ENCODE measurements at regions not wholly inside any gene's neighbourhood (a gene's known extent, or its start where the extent isn't known, plus 50 kb on each side); places are given as distances from the start of the nearest gene placed in this dataset.

DNA sequence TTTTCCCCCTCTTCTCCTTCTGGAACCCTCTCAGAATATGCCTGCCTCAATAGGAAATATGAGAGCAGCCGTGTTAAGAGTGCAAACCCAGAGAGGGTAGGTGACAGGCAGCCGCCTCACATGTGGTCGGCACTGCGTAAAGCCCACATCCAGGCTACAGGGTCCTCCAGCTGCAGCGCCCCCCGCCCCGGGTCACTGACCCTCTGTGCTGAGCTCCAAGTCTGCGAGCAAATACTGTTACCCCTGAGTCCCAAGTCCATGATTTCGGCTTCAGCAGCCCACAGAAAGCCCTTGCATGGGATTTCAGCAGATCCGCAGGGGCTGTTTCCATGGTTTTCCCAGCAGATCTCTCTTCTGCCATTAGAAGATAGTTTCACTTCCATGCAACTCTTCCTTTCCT is 186.9 kb upstream of the IRS2 start:
- TF ChIP-seq, protein P1, sequence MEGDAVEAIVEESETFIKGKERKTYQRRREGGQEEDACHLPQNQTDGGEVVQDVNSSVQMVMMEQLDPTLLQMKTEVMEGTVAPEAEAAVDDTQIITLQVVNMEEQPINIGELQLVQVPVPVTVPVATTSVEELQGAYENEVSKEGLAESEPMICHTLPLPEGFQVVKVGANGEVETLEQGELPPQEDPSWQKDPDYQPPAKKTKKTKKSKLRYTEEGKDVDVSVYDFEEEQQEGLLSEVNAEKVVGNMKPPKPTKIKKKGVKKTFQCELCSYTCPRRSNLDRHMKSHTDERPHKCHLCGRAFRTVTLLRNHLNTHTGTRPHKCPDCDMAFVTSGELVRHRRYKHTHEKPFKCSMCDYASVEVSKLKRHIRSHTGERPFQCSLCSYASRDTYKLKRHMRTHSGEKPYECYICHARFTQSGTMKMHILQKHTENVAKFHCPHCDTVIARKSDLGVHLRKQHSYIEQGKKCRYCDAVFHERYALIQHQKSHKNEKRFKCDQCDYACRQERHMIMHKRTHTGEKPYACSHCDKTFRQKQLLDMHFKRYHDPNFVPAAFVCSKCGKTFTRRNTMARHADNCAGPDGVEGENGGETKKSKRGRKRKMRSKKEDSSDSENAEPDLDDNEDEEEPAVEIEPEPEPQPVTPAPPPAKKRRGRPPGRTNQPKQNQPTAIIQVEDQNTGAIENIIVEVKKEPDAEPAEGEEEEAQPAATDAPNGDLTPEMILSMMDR (IDR thresholded peaks at IDR 0.05; ENCODE audit: low read length, missing control alignments) = no peak
- no peak for DNase-seq (ENCODE audit: low read depth)
- H3K4me3 ChIP-seq (replicated peaks; ENCODE audit: low read depth, low read length) = no peak overlapping the region

DNA sequence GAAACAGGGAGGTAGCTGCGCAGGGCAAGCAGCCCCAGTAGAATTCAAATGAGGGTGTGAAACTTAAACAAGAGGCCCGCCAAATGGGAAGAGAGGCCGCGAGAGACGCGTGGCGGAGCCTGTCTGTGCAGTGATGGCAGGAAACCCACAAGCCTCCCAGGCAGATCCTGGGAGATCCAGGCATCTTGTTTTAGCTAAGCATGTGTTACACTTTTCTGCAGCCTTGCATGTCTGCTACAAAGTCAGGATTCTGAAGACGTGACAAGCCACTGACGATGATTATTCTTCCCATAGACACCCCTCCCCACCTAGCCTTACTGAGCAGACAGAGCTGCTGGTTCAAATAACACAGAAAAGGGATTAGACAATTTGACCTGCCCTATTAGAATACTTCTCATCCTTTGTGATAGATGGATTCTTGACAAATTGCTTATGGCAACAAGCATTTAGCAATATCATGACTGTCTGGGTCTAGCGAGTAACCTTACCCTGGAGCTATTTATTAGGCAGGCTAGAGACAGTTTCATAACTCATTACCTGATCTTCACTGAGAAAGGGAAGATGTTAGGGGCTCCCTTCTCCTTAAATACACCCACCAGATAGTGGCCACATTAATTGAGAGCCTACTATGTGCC is 185.2 kb upstream of the IRS2 start:
- no peak overlapping the region for H3K4me3 ChIP-seq (replicated peaks; ENCODE audit: low read depth, low read length)
- DNase-seq (ENCODE audit: low read depth) = no peak
- TF ChIP-seq, protein P1 (IDR thresholded peaks at IDR 0.05; ENCODE audit: low read length, missing control alignments) = no peak

DNA sequence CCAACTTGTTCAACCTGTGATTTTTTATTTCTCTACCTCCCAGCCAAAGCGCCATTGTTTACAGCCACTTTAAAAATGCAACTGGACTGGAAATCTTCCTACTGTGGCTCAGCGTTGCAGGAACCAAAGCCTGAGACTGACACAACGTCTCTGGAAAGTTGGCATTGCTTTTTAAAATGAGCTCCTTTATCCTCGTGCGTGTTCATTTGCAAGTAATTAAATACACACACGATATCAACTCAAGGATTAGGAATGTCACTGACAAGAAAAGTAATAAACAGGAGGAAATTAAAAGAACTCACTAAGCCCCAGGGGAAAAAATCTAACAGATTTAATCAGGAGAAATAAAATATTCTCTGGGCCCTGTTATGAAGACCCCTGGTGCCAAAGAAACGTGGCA is 184.6 kb upstream of the IRS2 start:
- H3K4me3 ChIP-seq (replicated peaks; ENCODE audit: low read depth, low read length) = no peak overlapping the region
- DNase-seq (ENCODE audit: low read depth) = no peak
- TF ChIP-seq, protein P1 (IDR thresholded peaks at IDR 0.05; ENCODE audit: low read length, missing control alignments) = no peak

DNA sequence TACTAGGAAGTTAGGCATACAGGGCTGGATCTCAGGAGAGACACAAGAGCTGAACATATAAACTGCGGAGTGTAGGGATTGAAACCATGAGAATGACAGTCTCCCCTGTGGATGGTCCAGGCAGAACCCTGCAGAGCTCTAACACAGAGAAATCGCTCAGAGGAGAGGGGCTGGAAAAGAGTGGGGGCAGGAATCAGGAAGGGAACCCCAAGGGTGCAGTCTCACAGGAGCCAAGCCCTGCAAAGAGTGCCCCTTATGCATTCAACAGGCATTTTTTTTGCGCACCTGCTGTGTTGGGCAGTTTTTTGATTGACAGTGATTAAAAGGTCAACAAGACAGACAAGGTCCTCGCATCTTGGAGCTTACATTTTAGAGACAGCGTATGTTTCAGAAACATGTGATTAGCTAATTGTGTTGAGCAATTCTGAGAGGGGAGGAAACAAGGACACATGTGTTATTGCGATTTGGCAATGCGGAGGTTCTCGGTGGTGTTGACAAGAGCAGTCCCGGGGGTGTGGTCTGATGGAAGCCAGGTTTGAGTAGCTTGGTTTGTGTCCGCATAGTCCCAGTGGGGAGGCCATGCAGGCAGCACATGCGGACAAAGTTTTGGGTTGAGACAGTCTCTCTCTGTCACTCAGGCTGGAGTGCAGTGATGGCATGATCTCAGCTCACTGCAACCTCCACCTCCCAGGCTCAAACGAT is 182.6 kb upstream of the IRS2 start:
- DNase-seq (ENCODE audit: low read depth) = peak; percentile 80
- H3K4me3 ChIP-seq (replicated peaks; ENCODE audit: low read depth, low read length) = no peak overlapping the region
- TF ChIP-seq, protein P1 (IDR thresholded peaks at IDR 0.05; ENCODE audit: low read length, missing control alignments) = no peak

DNA sequence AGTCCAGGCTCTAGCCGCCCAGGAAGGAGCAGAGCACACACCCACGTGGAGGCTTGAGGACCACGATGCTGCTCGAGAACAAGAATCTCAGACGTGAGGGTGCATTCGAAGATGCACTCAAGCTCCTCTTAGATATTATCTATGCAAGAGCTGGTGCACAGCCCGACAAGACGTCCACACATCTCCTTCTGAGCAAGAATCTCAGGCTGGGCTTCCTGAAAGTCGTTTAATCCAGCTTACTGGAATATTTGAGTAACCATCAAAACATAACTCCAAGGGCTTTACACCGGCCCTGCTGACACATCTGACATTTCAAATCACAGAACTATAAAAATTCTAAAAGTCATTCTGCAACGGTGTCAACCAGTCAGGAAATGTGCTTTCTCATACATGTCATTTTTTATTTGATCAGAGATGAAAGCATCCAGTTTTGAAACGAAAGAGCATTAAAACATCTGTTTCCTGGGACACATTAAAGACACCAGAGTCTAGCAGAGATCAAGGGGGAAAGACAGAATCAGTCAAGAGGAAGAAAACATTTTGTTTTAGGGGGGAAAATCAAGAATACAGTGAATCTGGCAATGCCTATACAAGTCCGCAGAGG is 177.7 kb upstream of the IRS2 start:
- H3K4me3 ChIP-seq (replicated peaks; ENCODE audit: low read depth, low read length) = no peak overlapping the region
- TF ChIP-seq, protein P1 (IDR thresholded peaks at IDR 0.05; ENCODE audit: low read length, missing control alignments) = no peak
- no peak for DNase-seq (ENCODE audit: low read depth)

DNA sequence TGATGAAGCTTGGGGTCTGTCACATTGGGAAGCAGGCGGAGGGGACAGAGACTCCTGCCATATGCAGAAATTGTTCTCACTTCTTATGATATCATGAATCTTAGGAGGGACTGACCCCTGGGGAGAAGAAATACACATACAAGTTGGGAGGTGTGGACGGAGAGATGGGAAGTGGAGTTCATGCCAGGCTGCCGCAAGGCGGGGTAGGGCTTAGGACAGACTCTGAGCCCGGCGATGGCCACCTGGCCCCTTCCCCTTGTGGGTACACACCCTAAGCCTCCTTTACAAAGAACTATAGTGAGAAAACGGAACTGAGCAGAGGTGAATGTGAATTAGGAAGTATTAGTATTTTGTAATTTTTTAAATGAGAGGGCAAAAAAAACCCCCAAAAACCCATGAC is 177.0 kb upstream of the IRS2 start:
- TF ChIP-seq, protein P1 (IDR thresholded peaks at IDR 0.05; ENCODE audit: low read length, missing control alignments) = no peak
- no peak for DNase-seq (ENCODE audit: low read depth)
- H3K4me3 ChIP-seq (replicated peaks; ENCODE audit: low read depth, low read length) = no peak overlapping the region
